Fibroblast of lung (primary cell): ENCODE measurements at regions not wholly inside any gene's neighbourhood (a gene's known extent, or its start where the extent isn't known, plus 50 kb on each side); places are given as distances from the start of the nearest gene placed in this dataset.

Experiments used
- CTCF ChIP-seq, 2 donors: IDR thresholded peaks in 1 of 2; conservative IDR thresholded peaks in 1 of 2; 1 replicate in 1 of 2; 2 replicates in 1 of 2; pipeline ENCODE4 v1.5.1; 2011 to 2012; ENCODE audit warnings: low read length in 2 of 2, control low read depth in 1 of 2, inconsistent platforms in 1 of 2, low read depth in 1 of 2, mild to moderate bottlenecking in 1 of 2
- EZH2 ChIP-seq: IDR thresholded peaks from 2 replicates; pipeline ENCODE4 v1.5.1; 2012; ENCODE audit warnings: low read length, control low read depth, mild to moderate bottlenecking; ENCODE audit errors: missing control alignments

GRCh38 chr5:85225388-85225787 is 840.7 kb upstream of the EDIL3 start:
- TF ChIP-seq CTCF (conservative IDR thresholded peaks at IDR 0.05 in 1 of 2, IDR thresholded peaks at IDR 0.05 in 1 of 2; ENCODE audit: low read depth in 1 of 2, low read length in 2 of 2) (no peak), EZH2 (no peak)
